ENCODE measurements at regions not wholly inside any gene's neighbourhood (a gene's known extent, or its start where the extent isn't known, plus 50 kb on each side); places are given as distances from the start of the nearest gene placed in this dataset.

GRCh38 chr7:153390955-153391354 is 631.4 kb downstream of the ACTR3B start:
- no peak for DNase-seq

- DNase-seq: no peak
These were observed 633.2 kb downstream of the ACTR3B start for GRCh38 chr7:153392726-153393125.

GRCh38 chr7:153393666-153394065 is 634.1 kb downstream of the ACTR3B start:
- no peak for DNase-seq

- DNase-seq: no peak
These were observed 636.9 kb downstream of the ACTR3B start for GRCh38 chr7:153396475-153396874.

GRCh38 chr7:153397459-153397858 is 637.9 kb downstream of the ACTR3B start:
- no peak for DNase-seq

- DNase-seq: no peak
These were observed 638.4 kb downstream of the ACTR3B start for GRCh38 chr7:153397906-153398305.

- no peak for DNase-seq
These were observed 638.8 kb downstream of the ACTR3B start for GRCh38 chr7:153398370-153398769.

- no peak for DNase-seq
These were observed 639.4 kb downstream of the ACTR3B start for GRCh38 chr7:153398789-153399553.

GRCh38 chr7:153399554-153399940 is 640.0 kb downstream of the ACTR3B start:
- DNase-seq: no peak

- no peak for DNase-seq
These were observed 641.4 kb downstream of the ACTR3B start for GRCh38 chr7:153400735-153401593.

- no peak for DNase-seq
These were observed 642.5 kb downstream of the ACTR3B start for GRCh38 chr7:153401795-153402720.

GRCh38 chr7:153402721-153403541 is 643.4 kb downstream of the ACTR3B start:
- DNase-seq: no peak

- no peak for DNase-seq
These were observed 644.6 kb downstream of the ACTR3B start for GRCh38 chr7:153404124-153404523.

GRCh38 chr7:153404781-153405279 is 645.3 kb downstream of the ACTR3B start:
- DNase-seq: no peak

GRCh38 chr7:153405704-153406485 is 646.3 kb upstream of the DPP6 start:
- no peak for DNase-seq

- DNase-seq: no peak
These were observed 645.7 kb upstream of the DPP6 start for GRCh38 chr7:153406486-153406872.

GRCh38 chr7:153407291-153408046 is 644.7 kb upstream of the DPP6 start:
- no peak for DNase-seq

GRCh38 chr7:153408360-153409335 is 643.5 kb upstream of the DPP6 start:
- DNase-seq: no peak

Measured in stimulated activated CD4-positive, alpha-beta T cell treated with anti-CD3 and anti-CD28 coated beads, Interleukin-2, amount 100 ng/mL, for 48 hours (primary cell).